HL-60 (cell line): ENCODE measurements at regions not wholly inside any gene's neighbourhood (a gene's known extent, or its start where the extent isn't known, plus 50 kb on each side); places are given as distances from the start of the nearest gene placed in this dataset.

Experiments used
- GABPA ChIP-seq: IDR thresholded peaks from 2 replicates; pipeline ENCODE4 v1.6.1; 2012; ENCODE audit warnings: low read depth
- POLR2AphosphoS5 ChIP-seq: IDR thresholded peaks from 2 replicates; pipeline ENCODE4 v1.6.1; 2012; ENCODE audit warnings: low read depth
- REST ChIP-seq: IDR thresholded peaks from 2 replicates; pipeline ENCODE4 v1.6.1; 2012; ENCODE audit warnings: low read depth; ENCODE audit not compliant: insufficient replicate concordance
- SPI1 ChIP-seq: IDR thresholded peaks from 2 replicates; pipeline ENCODE4 v1.6.1; 2012; ENCODE audit warnings: low read depth, mild to moderate bottlenecking, borderline replicate concordance
- TF ChIP-seq, protein P1 (sequence below): IDR thresholded peaks from one replicate; pipeline ENCODE4 v1.5.1; 2011; ENCODE audit warnings: low read length, control low read depth, inconsistent platforms; ENCODE audit not compliant: insufficient read depth

- TF ChIP-seq SPI1 (no peak), REST (no peak), POLR2AphosphoS5 (no peak), GABPA (no peak)
- TF ChIP-seq, protein P1, sequence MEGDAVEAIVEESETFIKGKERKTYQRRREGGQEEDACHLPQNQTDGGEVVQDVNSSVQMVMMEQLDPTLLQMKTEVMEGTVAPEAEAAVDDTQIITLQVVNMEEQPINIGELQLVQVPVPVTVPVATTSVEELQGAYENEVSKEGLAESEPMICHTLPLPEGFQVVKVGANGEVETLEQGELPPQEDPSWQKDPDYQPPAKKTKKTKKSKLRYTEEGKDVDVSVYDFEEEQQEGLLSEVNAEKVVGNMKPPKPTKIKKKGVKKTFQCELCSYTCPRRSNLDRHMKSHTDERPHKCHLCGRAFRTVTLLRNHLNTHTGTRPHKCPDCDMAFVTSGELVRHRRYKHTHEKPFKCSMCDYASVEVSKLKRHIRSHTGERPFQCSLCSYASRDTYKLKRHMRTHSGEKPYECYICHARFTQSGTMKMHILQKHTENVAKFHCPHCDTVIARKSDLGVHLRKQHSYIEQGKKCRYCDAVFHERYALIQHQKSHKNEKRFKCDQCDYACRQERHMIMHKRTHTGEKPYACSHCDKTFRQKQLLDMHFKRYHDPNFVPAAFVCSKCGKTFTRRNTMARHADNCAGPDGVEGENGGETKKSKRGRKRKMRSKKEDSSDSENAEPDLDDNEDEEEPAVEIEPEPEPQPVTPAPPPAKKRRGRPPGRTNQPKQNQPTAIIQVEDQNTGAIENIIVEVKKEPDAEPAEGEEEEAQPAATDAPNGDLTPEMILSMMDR, result no peak
Observed at GRCh38 chr15:58355382-58355971, 76.3 kb upstream of the LIPC start.
